Cardiac fibroblast (primary cell): ENCODE measurements at regions not wholly inside any gene's neighbourhood (a gene's known extent, or its start where the extent isn't known, plus 50 kb on each side); places are given as distances from the start of the nearest gene placed in this dataset.

ENCODE experiments used
- DNase-seq, 2 donors: peaks; one replicate each; pipeline versions ENCODE4 v3.0.0 to v3.0.0-alpha.2; 2010; ENCODE audit warnings: low read depth in 2 of 2
- H3K4me3 ChIP-seq, 2 donors: replicated peaks in 1 of 2; 1 replicate in 1 of 2; 2 replicates in 1 of 2; pipeline ENCODE4 v1.5.1; 2011; ENCODE audit warnings: low read depth in 2 of 2, low read length in 2 of 2, mild to moderate bottlenecking in 2 of 2, moderate library complexity in 1 of 2
- TF ChIP-seq, protein P1 (sequence below): IDR thresholded peaks from one replicate; pipeline ENCODE4 v1.5.1; 2011; ENCODE audit warnings: low read depth, mild to moderate bottlenecking, low read length, inconsistent platforms

DNA sequence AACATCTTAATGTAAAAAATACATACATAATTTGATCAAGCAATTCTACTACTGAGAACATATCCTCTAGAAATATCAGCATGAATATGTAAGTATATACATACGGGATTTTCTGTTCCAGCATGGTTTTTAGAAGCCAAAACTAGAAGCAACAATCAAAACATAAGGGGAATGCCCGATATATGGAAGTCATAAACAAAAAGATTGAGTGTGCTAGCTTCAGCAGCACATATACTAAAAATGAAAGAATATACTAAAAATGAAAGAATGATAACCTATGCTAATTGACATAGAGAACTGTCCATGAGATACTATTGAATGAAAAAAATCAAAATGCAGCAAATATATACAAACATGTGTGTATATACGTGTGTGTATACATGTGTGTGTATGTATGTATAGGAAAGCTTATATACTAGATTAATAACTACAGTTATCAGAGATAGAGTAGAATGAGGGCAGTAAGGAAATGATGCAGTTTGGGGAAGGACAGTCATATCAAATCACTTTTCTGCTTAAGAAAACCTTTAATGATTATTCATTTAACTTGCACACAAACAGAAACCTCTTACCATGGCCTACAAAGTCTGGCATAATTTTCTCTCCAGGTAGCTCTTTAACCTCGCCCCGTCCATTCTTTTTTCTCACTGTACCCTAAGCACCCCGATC, 72.9 kb downstream of the NPY start:
- TF ChIP-seq, protein P1, sequence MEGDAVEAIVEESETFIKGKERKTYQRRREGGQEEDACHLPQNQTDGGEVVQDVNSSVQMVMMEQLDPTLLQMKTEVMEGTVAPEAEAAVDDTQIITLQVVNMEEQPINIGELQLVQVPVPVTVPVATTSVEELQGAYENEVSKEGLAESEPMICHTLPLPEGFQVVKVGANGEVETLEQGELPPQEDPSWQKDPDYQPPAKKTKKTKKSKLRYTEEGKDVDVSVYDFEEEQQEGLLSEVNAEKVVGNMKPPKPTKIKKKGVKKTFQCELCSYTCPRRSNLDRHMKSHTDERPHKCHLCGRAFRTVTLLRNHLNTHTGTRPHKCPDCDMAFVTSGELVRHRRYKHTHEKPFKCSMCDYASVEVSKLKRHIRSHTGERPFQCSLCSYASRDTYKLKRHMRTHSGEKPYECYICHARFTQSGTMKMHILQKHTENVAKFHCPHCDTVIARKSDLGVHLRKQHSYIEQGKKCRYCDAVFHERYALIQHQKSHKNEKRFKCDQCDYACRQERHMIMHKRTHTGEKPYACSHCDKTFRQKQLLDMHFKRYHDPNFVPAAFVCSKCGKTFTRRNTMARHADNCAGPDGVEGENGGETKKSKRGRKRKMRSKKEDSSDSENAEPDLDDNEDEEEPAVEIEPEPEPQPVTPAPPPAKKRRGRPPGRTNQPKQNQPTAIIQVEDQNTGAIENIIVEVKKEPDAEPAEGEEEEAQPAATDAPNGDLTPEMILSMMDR, result no peak
- no peak overlapping the region for H3K4me3 ChIP-seq
- DNase-seq, result no peak

DNA sequence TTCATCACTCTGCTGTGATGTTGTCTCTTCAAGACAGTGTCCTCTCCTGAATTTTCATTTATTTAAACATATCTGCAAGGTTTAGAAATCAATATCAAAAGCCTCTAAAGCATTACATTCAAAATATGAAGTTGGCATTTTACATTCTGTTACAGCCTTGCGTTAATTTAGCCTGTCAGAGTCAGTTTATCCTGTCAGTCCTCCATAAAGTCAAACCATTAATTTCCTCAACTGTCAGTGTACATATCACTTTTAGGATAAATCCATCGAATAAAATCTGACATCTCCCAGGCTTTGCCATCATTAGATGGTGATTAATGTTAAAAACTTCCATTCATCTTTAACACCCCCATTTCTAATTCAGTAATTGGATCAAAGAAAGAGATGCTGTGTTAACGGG, 77.0 kb downstream of the NPY start:
- TF ChIP-seq, protein P1, result no peak
- H3K4me3 ChIP-seq, result no peak overlapping the region
- DNase-seq, result no peak

DNA sequence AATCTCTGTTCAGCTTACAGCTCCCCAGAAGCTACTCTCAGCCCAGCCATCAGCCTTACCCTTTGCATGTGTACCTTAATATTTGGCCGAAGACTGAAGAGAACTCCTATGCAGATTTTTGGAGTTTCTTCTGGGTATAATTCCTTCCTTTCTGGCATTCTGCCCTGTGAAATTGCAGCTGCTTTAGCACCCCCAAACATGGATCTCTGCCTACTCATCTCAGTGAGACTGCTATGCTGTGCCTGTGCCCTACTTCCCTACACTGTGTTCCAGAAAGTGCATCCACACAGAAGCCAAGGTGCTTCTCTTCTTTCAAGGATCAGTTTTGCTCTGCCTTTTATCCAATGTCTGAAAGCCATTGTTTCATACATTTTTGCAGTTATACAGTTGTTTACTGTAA, 81.6 kb downstream of the NPY start:
- TF ChIP-seq, protein P1, result no peak
- no peak overlapping the region for H3K4me3 ChIP-seq
- DNase-seq, result no peak

DNA sequence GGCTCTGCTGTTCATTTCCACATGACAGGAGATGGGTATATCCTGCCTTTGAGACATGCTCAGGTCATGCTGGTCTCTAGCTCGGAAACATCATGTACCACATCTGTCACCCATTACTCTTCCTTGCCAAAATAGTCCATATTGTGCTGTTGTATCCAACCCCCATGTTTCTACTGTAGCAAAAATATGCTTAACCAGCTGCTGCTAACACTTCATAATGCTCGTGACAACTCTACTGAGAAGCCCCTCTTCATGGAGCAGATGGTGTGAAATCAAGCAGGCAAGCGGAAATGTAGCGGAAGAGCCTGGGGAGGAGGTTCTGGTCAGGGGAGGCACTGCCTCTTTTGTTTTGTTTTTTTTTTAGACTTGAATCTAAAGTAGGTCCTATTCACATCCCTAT, 82.9 kb downstream of the NPY start:
- no peak overlapping the region for H3K4me3 ChIP-seq
- no peak for DNase-seq
- TF ChIP-seq, protein P1, result no peak

DNA sequence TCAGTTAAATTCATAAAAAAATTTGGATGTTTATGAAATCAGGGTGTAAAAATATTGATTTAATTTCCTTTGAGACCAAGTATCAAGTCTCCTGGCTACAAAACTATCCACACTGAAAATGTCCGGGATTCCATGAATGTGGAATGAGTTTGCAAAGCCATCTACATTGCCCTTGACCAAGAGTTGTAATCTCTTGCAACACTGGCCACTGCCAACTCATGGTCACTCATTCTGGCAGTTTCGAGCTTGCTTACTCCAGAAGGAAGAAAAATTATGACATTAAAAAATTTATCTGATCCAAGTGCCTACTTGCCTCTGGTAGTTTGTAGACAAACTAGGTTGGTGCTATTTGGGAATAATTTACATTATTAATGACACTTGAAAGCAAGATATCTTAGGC, 84.2 kb downstream of the NPY start:
- DNase-seq, result no peak

DNA sequence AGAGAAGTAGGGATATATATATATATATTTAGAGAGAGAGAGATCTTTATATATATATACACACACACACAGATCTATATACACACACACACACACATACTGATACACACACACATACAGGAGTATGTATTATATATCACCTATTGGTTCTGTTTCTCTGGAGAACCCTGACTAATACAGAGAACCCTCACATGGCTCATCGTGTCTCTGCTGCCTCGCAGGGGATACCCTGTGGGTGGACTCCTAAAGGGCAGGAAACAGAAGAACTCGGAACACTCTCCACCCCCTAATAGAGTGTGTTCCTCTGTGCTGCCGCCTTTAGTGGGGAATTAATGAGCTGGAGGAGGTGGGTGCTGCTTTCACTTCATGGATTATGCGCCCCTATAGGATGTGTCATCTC, 86.6 kb downstream of the NPY start:
- TF ChIP-seq, protein P1, result no peak
- DNase-seq, result no peak
- no peak overlapping the region for H3K4me3 ChIP-seq

More for the DNA sequence above, 84.2 kb downstream of the NPY start:
- TF ChIP-seq, protein P1, result no peak
- no peak overlapping the region for H3K4me3 ChIP-seq
